HG03064 (cell line): ENCODE measurements at regions not wholly inside any gene's neighbourhood (a gene's known extent, or its start where the extent isn't known, plus 50 kb on each side); places are given as distances from the start of the nearest gene placed in this dataset.

Experiments
- ATAC-seq: cut with Tn5 transposase; IDR thresholded peaks from one replicate; pipeline ENCODE4 v1.9.1; 2021; ENCODE audit warnings: low read depth; ENCODE audit not compliant: unreplicated experiment

DNA sequence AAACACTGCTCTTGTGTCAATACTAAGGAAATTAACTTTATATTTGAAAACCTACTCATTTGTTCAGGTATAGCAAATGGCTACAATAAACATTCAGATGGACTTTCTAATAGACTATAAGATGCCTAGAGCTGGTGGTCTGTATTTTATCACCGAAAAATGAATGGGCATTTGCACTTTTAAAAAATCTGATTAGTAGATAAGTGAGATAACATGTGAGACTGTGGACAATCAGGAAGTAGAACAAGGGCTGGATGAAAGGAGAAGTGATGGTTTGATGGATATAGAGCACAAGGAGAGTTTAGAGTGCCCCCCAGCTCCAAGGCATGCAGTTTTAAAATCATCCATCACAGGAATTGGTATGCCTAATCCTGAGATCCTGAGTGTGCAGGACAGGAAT, 308.4 kb upstream of the RARB start:
- no peak for ATAC-seq

DNA sequence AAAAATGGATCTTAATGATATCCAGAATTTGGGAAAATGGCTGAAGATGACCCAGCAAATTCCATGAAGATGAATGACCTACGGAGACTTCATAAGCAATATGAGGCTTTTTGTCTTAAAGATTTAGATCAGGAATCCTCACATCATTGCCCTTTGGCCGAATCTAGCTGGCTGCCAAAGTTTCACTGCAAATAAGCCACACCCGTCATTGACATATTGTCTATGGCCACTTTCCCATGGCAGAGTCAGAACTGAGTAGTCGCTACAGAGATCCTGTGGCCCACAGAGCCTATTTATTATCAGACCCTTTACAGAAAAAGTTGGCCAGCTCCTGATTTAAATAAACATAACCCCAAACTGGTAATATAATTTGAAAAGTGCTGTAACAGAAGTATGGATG, 307.4 kb upstream of the RARB start:
- no peak for ATAC-seq

DNA sequence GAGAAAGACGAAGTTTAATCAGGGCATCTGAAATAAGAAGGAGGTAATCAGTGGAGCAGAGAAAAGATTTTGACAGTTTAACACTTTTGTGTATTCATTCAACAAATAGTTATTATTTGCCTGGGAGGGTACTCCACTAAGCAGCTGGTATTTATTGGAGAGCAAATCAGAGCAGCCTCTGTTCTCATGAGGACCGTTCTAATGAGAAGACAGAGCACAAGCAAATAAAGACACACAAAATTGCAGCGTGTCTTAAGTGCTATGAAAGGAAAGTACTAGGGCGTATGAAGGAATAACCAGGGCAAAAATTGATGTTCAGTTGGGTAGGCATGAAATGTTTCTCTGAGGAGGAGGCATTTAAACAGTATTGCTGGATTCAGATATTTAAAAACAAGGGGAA, 302.9 kb upstream of the RARB start:
- ATAC-seq, result no peak

DNA sequence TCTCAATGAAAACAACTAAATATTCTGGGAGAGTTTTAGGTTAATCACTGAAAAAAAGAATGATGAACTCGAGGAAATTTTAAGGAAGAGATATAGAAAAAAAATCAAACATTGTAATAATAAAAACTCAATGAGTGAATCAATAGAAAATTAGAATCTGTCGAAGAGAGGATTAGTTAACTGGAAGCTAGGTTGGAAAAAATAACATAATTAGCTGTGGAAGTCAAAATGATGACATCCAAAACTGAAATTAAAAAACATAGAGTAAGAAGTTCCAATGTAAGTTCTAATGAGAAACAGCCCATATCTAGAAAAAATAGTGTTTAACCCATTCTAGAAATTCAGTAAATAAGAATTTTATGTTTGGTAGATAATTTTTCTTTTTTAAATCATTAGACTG, 299.3 kb upstream of the RARB start:
- no peak for ATAC-seq

DNA sequence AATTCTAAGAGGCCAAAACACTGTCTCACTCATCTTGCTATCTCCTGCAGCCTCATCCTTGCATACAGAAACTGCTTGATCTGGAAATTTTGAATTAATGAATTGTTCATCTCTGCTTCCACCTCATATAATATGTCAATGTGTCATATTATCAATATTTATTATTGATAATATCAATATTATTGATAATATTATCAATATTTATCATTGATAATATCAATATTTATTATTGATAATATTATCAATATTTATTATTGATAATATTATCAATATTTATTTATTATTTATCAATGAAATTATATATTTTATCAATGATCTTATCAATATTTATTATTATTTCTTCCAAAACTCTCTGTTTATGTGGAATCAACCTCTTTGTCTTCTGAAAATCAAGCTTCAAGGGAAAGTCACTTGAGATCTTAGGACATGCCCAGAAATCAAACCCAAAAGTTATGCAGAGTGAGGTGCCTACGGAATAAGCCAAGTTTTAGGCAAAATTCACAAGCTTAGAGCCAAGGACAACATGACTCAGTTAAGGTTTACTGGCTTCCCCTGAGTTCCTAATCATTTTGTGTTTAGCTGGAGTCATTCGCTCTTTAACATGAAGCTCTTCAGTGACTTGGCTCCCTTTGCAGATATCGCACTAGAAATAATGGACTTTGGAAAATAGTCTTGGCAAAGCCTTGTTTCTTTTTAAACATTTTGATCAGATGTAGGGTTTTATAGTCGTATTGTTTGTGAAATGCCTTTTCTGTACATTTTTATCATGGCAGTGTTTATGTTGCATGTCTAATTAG, 297.1 kb upstream of the RARB start:
- ATAC-seq, result no peak

DNA sequence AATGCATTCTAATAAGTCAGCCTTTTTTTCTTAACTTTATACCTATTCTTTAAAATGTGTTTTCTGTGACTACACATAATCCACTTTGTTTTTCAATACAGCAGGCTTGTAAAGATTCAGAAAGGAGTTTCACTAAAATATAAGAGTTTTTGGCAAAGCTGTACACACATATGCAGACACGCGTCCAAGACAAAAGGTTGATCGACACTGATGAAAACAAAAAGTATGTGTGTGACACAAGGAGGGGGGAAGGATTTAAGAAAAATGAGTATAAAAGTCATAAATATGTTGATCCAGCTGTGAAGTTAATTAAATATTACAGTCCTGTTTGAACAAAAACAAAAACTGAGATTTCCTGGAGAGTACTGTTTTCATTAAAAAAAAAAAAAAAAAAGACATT, 294.5 kb upstream of the RARB start:
- no peak for ATAC-seq

DNA sequence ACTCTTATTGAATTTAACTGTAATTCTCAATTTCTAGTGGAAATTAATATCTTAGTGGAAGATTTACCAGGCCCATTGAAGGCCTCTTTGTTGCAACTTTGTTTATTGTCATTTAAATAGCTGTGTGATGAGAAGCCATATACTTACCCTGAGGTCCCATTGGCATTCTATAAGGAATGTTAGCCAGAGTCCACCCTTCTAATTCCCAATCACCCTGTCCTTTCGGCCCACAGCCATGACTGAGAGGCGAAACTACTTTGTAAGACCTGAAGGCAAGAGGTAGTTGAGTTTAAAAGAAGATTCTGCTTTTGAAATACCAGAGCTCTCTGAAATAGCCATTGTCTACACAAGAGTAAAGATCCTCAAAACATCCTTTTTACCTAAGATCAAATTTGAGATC, 290.5 kb upstream of the RARB start:
- no peak for ATAC-seq

DNA sequence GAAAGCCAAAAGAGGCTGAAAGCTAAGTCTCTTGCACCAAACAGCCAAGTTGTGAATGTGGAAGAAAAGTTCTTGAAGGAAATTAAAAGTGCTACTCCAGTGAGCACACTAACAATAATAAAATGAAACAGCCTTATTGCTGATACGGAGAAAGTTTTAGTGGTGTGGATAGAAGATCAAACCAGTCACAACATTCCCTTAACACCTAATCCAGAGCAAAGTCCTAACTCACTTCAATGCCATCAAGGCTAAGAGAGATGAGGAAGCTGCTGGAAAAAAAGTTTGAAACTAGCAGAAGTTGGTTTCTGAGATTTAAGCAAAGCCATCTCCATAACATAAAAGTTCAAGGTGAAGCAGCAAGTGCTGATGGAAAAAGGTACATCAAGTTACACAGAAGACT, 288.8 kb upstream of the RARB start:
- no peak for ATAC-seq

DNA sequence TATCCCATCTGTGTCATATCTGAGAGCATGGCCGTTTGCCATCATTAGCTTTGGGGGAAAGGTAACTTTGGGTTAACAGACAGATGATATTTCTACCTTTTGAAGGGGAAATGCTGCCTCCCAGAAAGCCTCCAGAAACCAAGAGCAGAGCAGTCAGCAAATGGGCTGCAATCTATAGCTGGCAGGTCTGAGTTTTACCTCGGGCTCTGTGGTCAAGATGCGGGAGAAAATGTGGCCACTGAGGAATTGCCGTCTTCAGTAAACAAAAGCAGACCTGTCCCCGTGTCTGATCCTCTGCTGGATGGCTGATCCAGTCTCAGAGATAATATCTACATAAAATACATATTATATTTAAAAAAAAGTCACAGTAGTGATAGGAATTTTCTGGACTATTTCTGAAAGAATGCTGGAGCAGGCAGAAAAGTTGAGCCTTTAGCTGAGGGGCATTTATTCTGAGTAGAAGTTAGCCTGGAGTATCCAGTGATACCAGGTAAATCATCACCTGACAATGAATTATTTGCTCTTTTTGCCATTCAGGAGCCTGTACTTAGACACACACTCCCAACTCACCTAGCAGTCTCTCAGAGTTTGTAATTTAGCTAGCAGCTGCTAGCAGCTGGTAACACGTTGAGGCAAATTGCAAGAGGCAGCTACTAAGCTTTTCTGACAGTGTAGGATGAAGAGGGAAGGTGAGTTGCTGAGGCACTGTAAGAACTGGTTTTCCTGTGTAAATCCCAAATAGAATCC, 285.3 kb upstream of the RARB start:
- no peak for ATAC-seq

DNA sequence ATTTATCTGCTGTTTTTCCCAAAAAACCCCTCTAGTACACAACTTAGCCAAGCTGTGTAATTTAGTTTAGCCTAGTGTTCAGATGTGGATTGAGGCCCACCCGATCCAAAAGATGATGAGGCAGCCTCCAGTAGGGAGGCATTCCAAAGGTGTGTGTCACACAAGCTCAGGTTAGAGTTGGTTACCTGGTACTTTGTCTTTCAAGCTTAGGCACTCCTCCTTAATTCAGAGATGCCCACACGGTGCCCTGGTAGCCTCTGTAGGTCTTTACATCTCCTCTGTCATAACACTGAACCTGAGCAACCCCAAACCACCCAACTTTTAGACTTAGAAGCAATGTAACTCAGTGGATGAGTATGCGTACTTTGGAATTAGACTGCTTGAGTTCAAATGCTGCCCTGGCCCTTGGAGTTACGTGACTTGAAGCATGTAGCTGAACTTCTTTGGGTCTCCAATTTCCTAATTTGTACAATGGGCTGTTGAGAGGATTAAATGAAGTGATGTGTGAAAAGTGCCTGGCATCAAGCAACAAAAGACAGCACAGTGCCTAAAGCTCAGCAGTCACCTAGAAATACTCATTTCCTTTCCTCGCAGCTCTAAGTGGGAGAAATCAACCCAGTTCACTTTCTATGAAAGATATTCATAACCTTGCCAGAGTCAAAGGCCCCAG, 284.6 kb upstream of the RARB start:
- ATAC-seq, result no peak

DNA sequence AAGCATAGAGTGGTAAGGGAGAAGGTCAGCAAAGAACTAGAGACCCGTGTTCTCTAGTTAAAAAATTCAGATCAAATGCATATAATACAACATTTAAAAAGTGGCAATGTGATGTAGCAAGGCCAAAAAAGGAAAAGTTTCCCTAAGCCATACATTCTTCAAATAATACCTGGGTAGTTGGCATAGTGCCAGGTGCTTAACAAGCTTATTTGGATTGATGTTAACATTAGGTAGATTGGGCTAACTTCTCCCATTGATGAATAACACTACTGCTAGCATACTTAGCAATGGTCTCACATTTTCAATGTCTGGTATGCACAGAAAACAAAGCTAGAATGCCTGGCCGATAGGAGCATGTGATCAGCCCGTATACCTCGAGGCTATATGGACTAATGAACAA, 283.6 kb upstream of the RARB start:
- no peak for ATAC-seq

DNA sequence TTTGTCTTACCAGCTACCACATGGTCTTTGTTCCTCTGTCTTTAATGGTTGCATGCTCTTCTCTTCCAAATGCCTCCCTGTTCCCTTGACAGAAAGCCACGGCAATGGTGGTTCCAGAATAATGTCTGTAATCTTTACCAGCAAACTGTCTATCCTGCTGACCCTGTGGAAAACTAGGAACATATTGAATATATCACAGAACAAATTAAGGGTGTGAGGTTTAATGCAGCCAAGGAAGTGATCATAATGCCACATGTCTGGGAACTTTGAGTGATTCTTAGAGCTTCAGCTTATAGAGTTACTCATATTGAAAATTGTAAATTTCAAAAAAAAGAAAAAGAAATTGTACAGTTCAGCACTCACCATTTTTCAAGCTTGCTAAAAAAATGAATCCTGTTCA, 282.9 kb upstream of the RARB start:
- no peak for ATAC-seq

DNA sequence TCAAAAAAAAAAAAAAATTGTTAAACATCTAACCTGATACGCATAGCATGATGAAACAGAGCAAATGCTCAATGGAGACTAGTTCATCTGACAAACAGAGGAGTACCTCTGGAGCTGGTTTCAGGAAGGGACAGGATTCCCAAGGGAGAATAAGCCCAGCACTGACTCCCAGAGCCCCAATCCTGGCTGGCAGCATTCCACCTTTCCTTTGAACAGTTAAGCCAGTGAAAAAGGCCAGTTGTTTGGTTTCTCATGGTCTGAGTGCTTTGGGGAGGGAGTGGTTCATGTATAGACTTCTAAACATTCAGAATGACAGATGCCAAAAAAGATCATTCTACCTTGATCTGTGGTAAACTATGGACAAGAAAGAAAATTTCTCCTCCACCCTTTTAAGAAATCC, 277.9 kb upstream of the RARB start:
- no peak for ATAC-seq

DNA sequence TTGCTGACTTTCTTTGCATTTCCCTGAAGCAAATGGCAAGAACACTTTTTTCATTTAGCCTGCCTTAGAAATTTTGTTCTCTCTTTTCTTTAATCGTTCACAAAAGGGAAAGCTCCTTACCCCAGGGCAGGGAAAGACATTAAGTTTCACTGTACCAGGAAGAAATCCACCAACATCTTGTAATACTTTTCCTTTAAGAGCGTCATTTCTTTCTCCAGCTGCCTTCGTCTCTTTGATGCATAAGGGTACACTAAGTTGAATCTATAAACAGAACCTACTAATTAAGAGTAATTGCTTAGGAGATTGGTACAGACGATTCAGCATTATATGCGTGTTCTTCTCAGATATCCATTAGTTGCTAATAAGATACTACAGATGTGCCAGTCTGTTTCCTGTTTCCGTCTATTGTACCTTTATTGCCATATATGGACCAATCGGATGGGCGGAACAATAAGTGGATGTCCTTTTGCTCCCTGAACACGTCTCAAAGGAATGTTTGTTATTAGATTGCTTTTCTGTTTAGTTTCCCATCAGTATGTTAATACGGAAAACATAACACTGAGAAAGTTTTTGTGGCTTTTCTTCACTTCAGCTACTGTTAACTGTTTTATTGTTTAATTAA, 276.7 kb upstream of the RARB start:
- ATAC-seq, result no peak

DNA sequence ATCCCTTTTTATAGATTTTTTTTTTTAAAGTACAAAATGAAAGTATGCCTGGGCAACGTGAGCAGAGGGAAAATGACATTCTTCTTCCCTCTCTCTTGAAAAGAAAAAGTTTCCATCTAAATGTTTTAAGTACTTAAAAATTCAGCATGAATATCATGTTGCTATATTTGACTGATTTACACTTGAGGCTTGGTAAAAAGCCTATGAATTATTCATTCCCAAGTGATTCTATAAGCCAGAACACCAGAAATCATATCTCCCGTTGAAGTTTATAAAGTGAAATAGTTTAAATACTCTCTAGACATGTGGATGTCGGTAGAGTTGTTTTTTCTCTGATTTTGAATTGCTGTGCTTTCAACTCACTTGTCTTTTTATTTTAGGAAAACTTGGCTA, 276.2 kb upstream of the RARB start:
- no peak for ATAC-seq

DNA sequence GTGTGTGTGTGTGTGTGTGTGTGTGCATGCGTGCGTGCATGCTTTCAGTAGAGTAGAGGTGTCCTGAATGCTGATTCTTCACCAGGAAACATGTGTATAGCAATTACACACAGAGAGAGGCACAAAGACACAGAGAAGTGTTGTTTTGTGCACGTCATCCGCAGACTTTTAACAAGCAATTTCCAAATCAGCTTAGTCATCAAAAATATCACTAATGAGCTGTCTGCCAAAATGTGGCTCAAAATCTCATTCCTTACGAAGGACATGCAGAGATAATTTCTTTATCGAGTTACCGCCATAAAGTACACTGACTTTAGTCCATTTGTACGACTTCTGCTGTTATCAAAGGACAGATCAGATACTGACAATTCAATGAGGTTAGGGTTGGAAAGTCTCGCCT, 274.9 kb upstream of the RARB start:
- no peak for ATAC-seq

DNA sequence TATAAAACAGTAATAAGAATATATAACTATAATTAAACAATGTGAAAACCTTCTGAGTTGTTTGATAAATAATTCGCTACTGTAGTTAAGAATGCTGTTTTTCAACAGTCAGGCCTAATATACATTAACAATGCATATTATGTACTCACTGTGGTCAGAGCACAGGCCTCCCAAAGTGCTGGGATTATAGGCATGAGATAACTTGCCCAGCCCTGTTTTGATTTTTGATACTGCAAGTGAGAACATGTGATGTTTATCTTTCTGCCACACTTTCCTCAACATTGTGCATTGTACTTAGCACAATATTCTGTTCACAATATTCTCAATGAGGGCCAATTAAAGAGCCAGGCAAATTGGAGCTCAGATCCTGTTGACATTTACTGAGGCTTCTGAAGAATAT, 274.5 kb upstream of the RARB start:
- no peak for ATAC-seq

DNA sequence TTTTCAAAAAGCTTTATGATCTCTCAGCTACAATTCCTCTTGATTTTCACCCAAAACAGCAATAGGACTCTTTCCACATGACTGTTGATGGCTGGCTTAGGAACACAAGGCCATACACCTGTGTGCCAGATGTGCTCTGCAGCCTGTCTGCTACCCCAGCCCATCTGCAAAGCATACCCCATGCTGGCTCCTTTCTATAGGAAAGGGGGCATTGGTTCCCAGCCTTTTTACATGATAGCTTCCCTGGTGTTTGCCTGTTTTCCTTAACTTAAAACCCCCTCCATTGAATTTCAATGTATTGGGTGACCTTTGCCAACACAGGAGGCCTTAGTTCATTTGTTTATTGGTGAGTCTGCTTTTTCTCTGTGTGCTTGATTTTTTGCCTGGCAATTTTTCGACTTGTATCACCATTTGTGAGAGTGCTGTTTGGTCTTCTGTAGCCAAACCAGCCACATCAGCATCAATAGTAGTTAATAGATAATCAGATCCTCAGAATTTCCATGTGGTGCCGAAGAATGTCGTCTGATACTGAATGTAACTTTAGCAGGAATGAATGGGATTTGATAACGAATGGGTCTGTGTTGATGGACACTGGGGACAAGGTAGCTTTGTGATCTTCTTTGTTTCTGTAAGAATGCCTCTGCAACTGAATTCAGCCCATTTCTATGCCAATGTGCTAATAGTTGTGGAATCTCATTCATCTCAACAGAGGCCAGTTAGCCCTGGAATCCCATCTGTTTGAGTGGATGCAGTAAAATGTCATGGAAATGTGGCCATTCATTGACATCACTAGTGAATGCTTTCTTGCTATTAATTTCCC, 272.2 kb upstream of the RARB start:
- ATAC-seq, result no peak

DNA sequence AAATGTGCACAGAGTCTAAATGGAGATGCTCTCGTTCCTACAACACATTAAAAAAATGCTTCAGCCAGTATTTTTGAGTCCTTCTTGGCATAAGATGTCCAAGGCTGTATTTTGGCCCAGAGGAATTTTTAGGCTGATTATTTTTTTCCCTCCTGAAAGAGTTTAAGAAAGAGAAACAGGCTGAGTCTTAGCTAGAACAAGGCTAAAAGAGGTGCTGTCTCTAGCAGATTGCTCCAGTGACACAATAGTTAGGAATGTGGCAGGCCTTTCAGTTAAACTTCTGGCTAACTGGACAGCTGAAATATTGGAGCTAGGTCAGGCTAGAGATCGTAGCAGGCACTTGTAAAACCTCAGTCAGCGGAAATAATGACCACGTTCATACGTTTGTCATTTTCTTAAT, 271.4 kb upstream of the RARB start:
- ATAC-seq, result no peak

DNA sequence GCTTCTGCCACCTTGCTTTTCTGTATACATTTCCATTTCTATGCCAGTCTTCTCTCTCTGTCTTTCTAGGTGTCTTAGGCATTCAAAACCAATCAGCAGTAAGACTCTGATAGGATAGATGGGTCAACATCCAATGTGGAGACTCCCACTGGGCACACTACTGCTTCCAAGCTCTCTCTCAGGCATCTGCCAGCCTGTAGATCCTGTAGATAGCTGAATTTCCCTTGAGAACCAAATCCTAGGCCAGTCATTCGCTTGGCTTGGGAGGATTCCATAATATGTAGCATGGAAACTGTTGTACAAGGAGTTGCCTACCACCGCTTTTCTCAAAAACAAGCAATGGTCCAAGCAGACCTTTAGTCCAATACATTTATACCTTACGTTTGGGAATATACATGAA, 262.8 kb upstream of the RARB start:
- ATAC-seq, result no peak

DNA sequence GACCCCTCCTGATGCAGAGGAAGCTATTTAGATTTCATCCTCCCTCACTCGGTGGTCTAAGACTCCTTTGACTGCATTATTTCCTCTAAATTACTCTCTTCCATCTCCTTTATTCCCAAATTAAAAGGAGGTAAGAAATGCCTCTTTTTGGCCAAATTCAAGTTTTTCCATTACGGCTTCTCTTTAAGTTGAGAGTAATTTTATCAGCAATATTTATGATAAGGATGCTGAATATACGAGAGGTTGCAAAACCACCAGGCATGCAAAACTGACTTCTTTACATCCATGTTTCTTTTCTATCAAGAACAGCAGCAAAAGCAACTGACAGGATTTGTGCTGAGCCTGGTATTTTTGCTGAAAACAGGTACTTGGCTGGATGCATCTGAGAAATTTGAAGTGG, 262.0 kb upstream of the RARB start:
- ATAC-seq, result no peak
